BLaER1 treated with 17β-estradiol and CSF1 and Interleukin-3, amounts not matched to agents 10 nM and 100 nM (cell line): ENCODE measurements at regions not wholly inside any gene's neighbourhood (a gene's known extent, or its start where the extent isn't known, plus 50 kb on each side); places are given as distances from the start of the nearest gene placed in this dataset.

Experiments used
- H3K27ac ChIP-seq, 11 experiments: shearing (Covaris generic); formaldehyde crosslinking; 2 replicates each; pipeline ENCODE4 v1.8.1; 2022
- H3K27me3 ChIP-seq, 11 experiments: shearing (Covaris generic); formaldehyde crosslinking; 2 replicates each; pipeline ENCODE4 v1.8.1; 2022
- H3K36me3 ChIP-seq, 11 experiments: shearing (Covaris generic); formaldehyde crosslinking; 2 replicates each; pipeline ENCODE4 v1.8.1; 2022
- H3K4me1 ChIP-seq, 10 experiments: shearing (Covaris generic); formaldehyde crosslinking; 2 replicates each; pipeline ENCODE4 v1.8.1; 2022
- H3K4me2 ChIP-seq, 11 experiments: shearing (Covaris generic); formaldehyde crosslinking; 2 replicates each; pipeline ENCODE4 v1.8.1; 2022
- H3K4me3 ChIP-seq, 10 experiments: shearing (Covaris generic); formaldehyde crosslinking; 2 replicates each; pipeline ENCODE4 v1.8.1; 2022
- H3K9ac ChIP-seq, 11 experiments: shearing (Covaris generic); formaldehyde crosslinking; 2 replicates each; pipeline ENCODE4 v1.8.1; 2022
- H3K9me3 ChIP-seq, 11 experiments: shearing (Covaris generic); formaldehyde crosslinking; replicated peaks in 1 of 11; 2 replicates each; pipeline ENCODE4 v1.8.1; 2022
- H4K20me1 ChIP-seq, 11 experiments: shearing (Covaris generic); formaldehyde crosslinking; 2 replicates each; pipeline ENCODE4 v1.8.1; 2022
- Cebpa-rat ChIP-seq, 11 experiments: shearing (Covaris generic); IDR thresholded peaks; 2 replicates each; pipeline ENCODE4 v1.8.1; 2022

- Histone ChIP-seq H3K9me3 (0 out of 22 replicates have a peak, but pooled peaks cover 0 to 4% (median 0%) of the 10 kb centered on the region in 11 experiments), H3K9ac (no peak overlapping the region), H3K4me1 (no peaks in the 10 kb centered on the region), H3K4me2 (no peak overlapping the region), H3K4me3 (no peak overlapping the region), H3K27me3 (no peaks in the 10 kb centered on the region), H3K27ac (no peak overlapping the region), H3K36me3 (no peaks in the 10 kb centered on the region), H4K20me1 (no peaks in the 10 kb centered on the region)
- no peak for TF ChIP-seq Cebpa-rat (IDR thresholded peaks at IDR 0.05)
These were observed 76.5 kb upstream of the TSHZ2 start for GRCh38 chr20:52895701-52896100.

GRCh38 chr20:52895235-52895634 is 76.9 kb upstream of the TSHZ2 start:
- Histone ChIP-seq H3K4me1 (peaks cover 0 to 2% (median 0%) of the 10 kb centered on the region in 10 experiments; a peak in 2 of 20 replicates), H3K27ac (no peak overlapping the region), H3K4me3 (no peak overlapping the region), H3K27me3 (no peaks in the 10 kb centered on the region), H4K20me1 (no peaks in the 10 kb centered on the region), H3K9ac (no peak overlapping the region), H3K4me2 (no peak overlapping the region), H3K36me3 (no peaks in the 10 kb centered on the region), H3K9me3 (0 out of 22 replicates have a peak, but pooled peaks cover 0 to 6% (median 0%) of the 10 kb centered on the region in 11 experiments)
- TF ChIP-seq Cebpa-rat (IDR thresholded peaks at IDR 0.05) = no peak

- Histone ChIP-seq H3K36me3 (no peaks in the 10 kb centered on the region), H3K4me2 (no peak overlapping the region), H3K9me3 (peaks cover 0 to 6% (median 0%) of the 10 kb centered on the region in 11 experiments; a peak in 1 of 22 replicates), H3K27ac (no peak overlapping the region), H3K27me3 (no peaks in the 10 kb centered on the region), H4K20me1 (no peaks in the 10 kb centered on the region), H3K4me1 (peaks cover 0 to 5% (median 0%) of the 10 kb centered on the region in 10 experiments; a peak in 2 of 20 replicates), H3K4me3 (no peak overlapping the region), H3K9ac (no peak overlapping the region)
- no peak for TF ChIP-seq Cebpa-rat (IDR thresholded peaks at IDR 0.05)
These were observed 78.7 kb upstream of the TSHZ2 start for GRCh38 chr20:52893498-52893897.

- Histone ChIP-seq H3K9me3 (peaks cover 0 to 6% (median 0%) of the 10 kb centered on the region in 11 experiments; a peak in 1 of 22 replicates), H3K27me3 (no peaks in the 10 kb centered on the region), H3K4me1 (peaks cover 0 to 5% (median 0%) of the 10 kb centered on the region in 10 experiments; a peak in 2 of 20 replicates), H3K36me3 (no peaks in the 10 kb centered on the region), H3K4me2 (no peak overlapping the region), H4K20me1 (no peaks in the 10 kb centered on the region), H3K9ac (no peak overlapping the region), H3K4me3 (no peak overlapping the region), H3K27ac (no peak overlapping the region)
- TF ChIP-seq Cebpa-rat (IDR thresholded peaks at IDR 0.05) = no peak
These were observed 80.1 kb upstream of the TSHZ2 start for GRCh38 chr20:52892023-52892422.

GRCh38 chr20:52890130-52890529 is 82.0 kb upstream of the TSHZ2 start:
- no peak overlapping the region for H3K4me2 ChIP-seq
- H4K20me1 ChIP-seq = no peaks in the 10 kb centered on the region
- H3K27ac ChIP-seq = no peak overlapping the region
- no peak for TF ChIP-seq Cebpa-rat (IDR thresholded peaks at IDR 0.05)
- no peak overlapping the region for H3K4me3 ChIP-seq
- no peaks in the 10 kb centered on the region for H3K27me3 ChIP-seq
- H3K36me3 ChIP-seq = no peaks in the 10 kb centered on the region
- no peak overlapping the region for H3K9ac ChIP-seq
- H3K9me3 ChIP-seq = peaks cover 0 to 6% (median 0%) of the 10 kb centered on the region in 11 experiments; a peak in 1 of 22 replicates
- peaks cover 0 to 5% (median 0%) of the 10 kb centered on the region in 10 experiments; a peak in 2 of 20 replicates for H3K4me1 ChIP-seq

- Histone ChIP-seq H3K4me2 (no peak overlapping the region), H3K9me3 (peaks cover 0 to 6% (median 0%) of the 10 kb centered on the region in 11 experiments; a peak in 1 of 22 replicates), H3K27ac (no peak overlapping the region), H3K4me1 (peaks cover 0 to 5% (median 0%) of the 10 kb centered on the region in 10 experiments; a peak in 2 of 20 replicates), H3K9ac (no peak overlapping the region), H3K36me3 (no peaks in the 10 kb centered on the region), H3K4me3 (no peak overlapping the region), H4K20me1 (no peaks in the 10 kb centered on the region), H3K27me3 (no peaks in the 10 kb centered on the region)
- TF ChIP-seq Cebpa-rat (IDR thresholded peaks at IDR 0.05) = no peak
These were observed 82.9 kb upstream of the TSHZ2 start for GRCh38 chr20:52889225-52889624.

GRCh38 chr20:52888096-52888495 is 84.1 kb upstream of the TSHZ2 start:
- TF ChIP-seq Cebpa-rat (IDR thresholded peaks at IDR 0.05) = no peak
- Histone ChIP-seq H3K27me3 (no peaks in the 10 kb centered on the region), H3K4me1 (peaks cover 0 to 5% (median 0%) of the 10 kb centered on the region in 10 experiments; a peak in 2 of 20 replicates), H4K20me1 (no peaks in the 10 kb centered on the region), H3K36me3 (no peaks in the 10 kb centered on the region), H3K27ac (no peak overlapping the region), H3K9ac (no peak overlapping the region), H3K4me3 (no peak overlapping the region), H3K9me3 (peaks cover 0 to 6% (median 0%) of the 10 kb centered on the region in 11 experiments; a peak in 1 of 22 replicates), H3K4me2 (no peak overlapping the region)

- Histone ChIP-seq H3K4me3 (no peak overlapping the region), H4K20me1 (no peaks in the 10 kb centered on the region), H3K36me3 (no peaks in the 10 kb centered on the region), H3K4me2 (no peak overlapping the region), H3K27me3 (no peaks in the 10 kb centered on the region), H3K4me1 (no peaks in the 10 kb centered on the region), H3K9me3 (no peaks in the 10 kb centered on the region), H3K9ac (no peak overlapping the region), H3K27ac (no peak overlapping the region)
- no peak for TF ChIP-seq Cebpa-rat (IDR thresholded peaks at IDR 0.05)
These were observed 91.2 kb upstream of the TSHZ2 start for GRCh38 chr20:52880997-52881396.

- H4K20me1 ChIP-seq = no peaks in the 10 kb centered on the region
These were observed 91.9 kb upstream of the TSHZ2 start for GRCh38 chr20:52880259-52880658.

GRCh38 chr20:52874241-52874640 is 97.9 kb upstream of the TSHZ2 start:
- H3K4me1 ChIP-seq = no peaks in the 10 kb centered on the region
- no peaks in the 10 kb centered on the region for H3K27me3 ChIP-seq
- H4K20me1 ChIP-seq = no peaks in the 10 kb centered on the region
- H3K9me3 ChIP-seq = peaks cover 0 to 7% (median 2%) of the 10 kb centered on the region in 11 experiments; a peak in 4 of 22 replicates
- H3K9ac ChIP-seq = no peak overlapping the region
- no peak overlapping the region for H3K4me3 ChIP-seq
- TF ChIP-seq Cebpa-rat (IDR thresholded peaks at IDR 0.05) = no peak
- no peak overlapping the region for H3K27ac ChIP-seq
- H3K4me2 ChIP-seq = no peak overlapping the region
- H3K36me3 ChIP-seq = no peaks in the 10 kb centered on the region

More at GRCh38 chr20:52880259-52880658, 91.9 kb upstream of the TSHZ2 start:
- Histone ChIP-seq H3K9ac (no peak overlapping the region), H3K4me2 (no peak overlapping the region), H3K36me3 (no peaks in the 10 kb centered on the region), H3K27me3 (no peaks in the 10 kb centered on the region), H3K4me3 (no peak overlapping the region), H3K27ac (no peak overlapping the region), H3K4me1 (no peaks in the 10 kb centered on the region), H3K9me3 (no peaks in the 10 kb centered on the region)
- TF ChIP-seq Cebpa-rat (IDR thresholded peaks at IDR 0.05) = no peak
